Adrenal gland (tissue), 5 donors: ENCODE measurements at regions not wholly inside any gene's neighbourhood (a gene's known extent, or its start where the extent isn't known, plus 50 kb on each side); places are given as distances from the start of the nearest gene placed in this dataset.
"Not testable (repeated sequence)": the region's sequence is repeated elsewhere in the genome, so short reads cannot be mapped to it uniquely, and the experiment has no call there.

Source experiments
- POLR2A ChIP-seq, 2 donors: fragments of 450-650 bp; IDR thresholded peaks; one replicate each; pipeline ENCODE4 v1.6.1; 2017; ENCODE audit warnings: antibody characterized with exemption in 2 of 2, mild to moderate bottlenecking in 2 of 2, moderate library complexity in 1 of 2
- TF ChIP-seq, protein P1 (sequence below), 6 experiments: fragments of 450-650 bp in 4 of 6; fragments of 200-600 bp in 2 of 6; sonication (generic) in 1 of 6; IDR thresholded peaks; 1 replicate in 5 of 6; 2 replicates in 1 of 6; pipeline versions ENCODE4 v1.5.1 to v1.8.0; 2016 to 2021; ENCODE audit warnings: antibody characterized with exemption in 6 of 6, mild to moderate bottlenecking in 2 of 6, moderate library complexity in 1 of 6
- donor health status: DM: no; HTN: no; CAD: no.

DNA sequence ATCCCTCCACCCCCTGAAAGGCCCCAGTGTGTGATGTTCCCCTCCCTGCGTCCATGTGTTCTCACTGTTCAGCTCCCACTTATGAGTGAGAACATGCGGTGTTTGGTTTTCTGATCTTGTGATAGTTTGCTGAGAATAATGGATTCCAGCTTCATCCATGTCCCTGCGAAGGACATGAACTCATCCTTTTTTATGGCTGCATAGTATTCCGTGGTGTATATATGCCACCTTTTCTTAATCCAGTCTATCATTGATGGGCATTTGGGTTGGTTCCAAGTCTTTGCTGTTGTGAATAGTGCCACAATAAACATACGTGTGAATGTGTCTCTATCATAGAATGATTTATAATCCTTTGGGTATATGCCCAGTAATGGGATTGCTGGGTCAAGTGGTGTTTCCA, 55.8 kb upstream of the IRX2 start:
- TF ChIP-seq, protein P1, sequence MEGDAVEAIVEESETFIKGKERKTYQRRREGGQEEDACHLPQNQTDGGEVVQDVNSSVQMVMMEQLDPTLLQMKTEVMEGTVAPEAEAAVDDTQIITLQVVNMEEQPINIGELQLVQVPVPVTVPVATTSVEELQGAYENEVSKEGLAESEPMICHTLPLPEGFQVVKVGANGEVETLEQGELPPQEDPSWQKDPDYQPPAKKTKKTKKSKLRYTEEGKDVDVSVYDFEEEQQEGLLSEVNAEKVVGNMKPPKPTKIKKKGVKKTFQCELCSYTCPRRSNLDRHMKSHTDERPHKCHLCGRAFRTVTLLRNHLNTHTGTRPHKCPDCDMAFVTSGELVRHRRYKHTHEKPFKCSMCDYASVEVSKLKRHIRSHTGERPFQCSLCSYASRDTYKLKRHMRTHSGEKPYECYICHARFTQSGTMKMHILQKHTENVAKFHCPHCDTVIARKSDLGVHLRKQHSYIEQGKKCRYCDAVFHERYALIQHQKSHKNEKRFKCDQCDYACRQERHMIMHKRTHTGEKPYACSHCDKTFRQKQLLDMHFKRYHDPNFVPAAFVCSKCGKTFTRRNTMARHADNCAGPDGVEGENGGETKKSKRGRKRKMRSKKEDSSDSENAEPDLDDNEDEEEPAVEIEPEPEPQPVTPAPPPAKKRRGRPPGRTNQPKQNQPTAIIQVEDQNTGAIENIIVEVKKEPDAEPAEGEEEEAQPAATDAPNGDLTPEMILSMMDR (IDR thresholded peaks at IDR 0.05), result not testable (repeated sequence)
- TF ChIP-seq POLR2A (IDR thresholded peaks at IDR 0.05), result not testable (repeated sequence)
